ENCODE measurements at regions not wholly inside any gene's neighbourhood (a gene's known extent, or its start where the extent isn't known, plus 50 kb on each side); places are given as distances from the start of the nearest gene placed in this dataset.

DNA sequence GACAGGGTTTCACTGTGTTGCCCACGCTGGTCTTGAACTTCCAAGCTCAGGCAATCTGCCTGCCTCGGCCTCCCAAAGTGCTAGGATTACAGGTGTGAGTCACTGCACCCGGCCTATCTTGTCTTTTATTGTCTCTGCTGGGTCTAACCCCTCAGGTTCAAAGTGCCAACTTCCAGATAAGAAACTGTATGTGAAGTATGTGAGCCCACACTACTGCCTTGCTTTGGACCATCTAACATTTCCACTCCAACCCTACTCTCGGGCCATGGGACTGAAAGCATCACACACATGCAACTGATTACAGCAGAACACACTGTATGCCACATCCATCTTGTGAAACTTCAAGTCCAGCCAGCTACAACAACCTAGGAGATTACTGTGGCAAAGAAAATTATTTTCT lies 256.1 kb upstream of the VEPH1 start (continued):
- no peak for TF ChIP-seq ZBTB33 (IDR thresholded peaks at IDR 0.05; ENCODE audit: extremely low read depth, insufficient replicate concordance, low read length)

GRCh38 chr3:157755233-157755632 lies 252.0 kb upstream of the VEPH1 start:
- TF ChIP-seq FOSL1 (IDR thresholded peaks at IDR 0.05; ENCODE audit: low read depth) (no peak), JUND (IDR thresholded peaks at IDR 0.05) (no peak), ELF1 (IDR thresholded peaks at IDR 0.05; ENCODE audit: borderline replicate concordance, low read depth) (no peak), RAD21 (IDR thresholded peaks at IDR 0.05; ENCODE audit: low read depth) (peak; percentile 31; the same call in 1 of the 2 replicates), EGR1 (IDR thresholded peaks at IDR 0.05; ENCODE audit: low read depth) (no peak), SIN3A (IDR thresholded peaks at IDR 0.05; ENCODE audit: low read depth) (no peak), CTCF (IDR thresholded peaks at IDR 0.05 in 2 of 3, conservative IDR thresholded peaks at IDR 0.05 in 1 of 3; ENCODE audit: borderline replicate concordance in 1 of 3, insufficient read depth in 1 of 3, low read depth in 2 of 3, low read length in 2 of 3) (peak; percentile 20 to 38 (median 33); a peak in 5 of 6 replicates)
- H3K9me2 ChIP-seq (ENCODE audit: insufficient read depth): no peaks in the 10 kb centered on the region
- BruUV-seq (replicated peaks): no TSS peak
- H2AFZ ChIP-seq (ENCODE audit: low read depth, low read length, poor library complexity, severe bottlenecking): peak overlapping the region; percentile 31
- CTCF ChIA-PET: interaction anchor here (0.6 to 1.0 kb wide), 3 partner anchors 679 to 777 kb away, joined by 3 to 5 read pairs (median 4); no protein-coding TSS in a partner anchor
- no peaks in the 10 kb centered on the region for H3K9me3 ChIP-seq (ENCODE audit: control insufficient read depth in 1 of 2, insufficient read depth in 1 of 2, low read depth in 1 of 2, low read length in 2 of 2)
- H3K9ac ChIP-seq (ENCODE audit: low read length): no peak overlapping the region
- intact Hi-C loops (cut with micrococcal nuclease): loop anchor here (10.0 kb wide), 1 partner anchor 780 kb away; no protein-coding TSS in a partner anchor
- no peak overlapping the region for H3K27ac ChIP-seq (ENCODE audit: low read depth, low read length)
- H3K4me1 ChIP-seq (ENCODE audit: control insufficient read depth in 1 of 2, insufficient read depth in 2 of 2, low read length in 2 of 2): no peaks in the 10 kb centered on the region
- no peak overlapping the region for H3K4me2 ChIP-seq (ENCODE audit: low read length)
- POLR2A ChIA-PET: no interaction called here
- no peaks in the 10 kb centered on the region for H3K36me3 ChIP-seq (ENCODE audit: control insufficient read depth in 1 of 2, insufficient read depth in 2 of 2, low read length in 2 of 2)
- no peaks in the 10 kb centered on the region for H4K20me1 ChIP-seq (ENCODE audit: insufficient read depth)
- H3K27me3 ChIP-seq (ENCODE audit: insufficient read depth, low read length): no peaks in the 10 kb centered on the region
- DNase-seq (ENCODE audit: low read depth, low spot score) (no peak), ATAC-seq (no peak)
- RAD21 ChIA-PET (ENCODE audit: low non-redundant PET in 1 of 2, low total read pairs in 2 of 2, uncharacterized antibody in 2 of 2, unreplicated experiment in 2 of 2): no interaction called here
- H3K79me2 ChIP-seq (ENCODE audit: insufficient read depth, low read length): no peaks in the 10 kb centered on the region
- no peak overlapping the region for H3K4me3 ChIP-seq (replicated peaks in 1 of 2; ENCODE audit: low read depth in 1 of 2, low read length in 2 of 2)
